ENCODE measurements at regions not wholly inside any gene's neighbourhood (a gene's known extent, or its start where the extent isn't known, plus 50 kb on each side); places are given as distances from the start of the nearest gene placed in this dataset.

DNA sequence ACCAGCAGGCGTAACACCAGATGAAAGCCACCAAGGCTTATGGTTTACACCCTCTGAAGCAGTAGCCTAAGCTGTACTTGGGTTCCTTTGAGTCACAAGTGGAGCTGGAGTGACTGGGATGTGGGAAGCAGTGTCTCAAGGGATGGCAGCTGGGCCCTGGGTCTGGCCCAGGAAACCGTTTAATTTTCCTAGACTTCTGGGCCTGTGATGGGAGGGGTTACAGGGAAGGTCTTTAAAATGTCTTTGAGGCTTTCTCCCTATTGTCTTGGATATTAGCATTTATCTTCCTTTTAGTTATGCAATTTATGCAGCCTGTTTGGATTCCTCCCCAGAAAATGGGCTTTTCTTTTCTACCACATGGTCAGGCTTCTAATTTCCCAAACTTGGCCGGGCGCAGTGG is 568.2 kb downstream of the ANKRD7 start:
- intact Hi-C loops (cut with DNase I; ENCODE audit: low total_unique reads) (no loop called here), in situ Hi-C loops (cut with MboI; ENCODE audit: low sequenced_read_pairs in 4 of 4) (no loop called here)
- ATAC-seq: no peak
- TF ChIP-seq, protein P1, sequence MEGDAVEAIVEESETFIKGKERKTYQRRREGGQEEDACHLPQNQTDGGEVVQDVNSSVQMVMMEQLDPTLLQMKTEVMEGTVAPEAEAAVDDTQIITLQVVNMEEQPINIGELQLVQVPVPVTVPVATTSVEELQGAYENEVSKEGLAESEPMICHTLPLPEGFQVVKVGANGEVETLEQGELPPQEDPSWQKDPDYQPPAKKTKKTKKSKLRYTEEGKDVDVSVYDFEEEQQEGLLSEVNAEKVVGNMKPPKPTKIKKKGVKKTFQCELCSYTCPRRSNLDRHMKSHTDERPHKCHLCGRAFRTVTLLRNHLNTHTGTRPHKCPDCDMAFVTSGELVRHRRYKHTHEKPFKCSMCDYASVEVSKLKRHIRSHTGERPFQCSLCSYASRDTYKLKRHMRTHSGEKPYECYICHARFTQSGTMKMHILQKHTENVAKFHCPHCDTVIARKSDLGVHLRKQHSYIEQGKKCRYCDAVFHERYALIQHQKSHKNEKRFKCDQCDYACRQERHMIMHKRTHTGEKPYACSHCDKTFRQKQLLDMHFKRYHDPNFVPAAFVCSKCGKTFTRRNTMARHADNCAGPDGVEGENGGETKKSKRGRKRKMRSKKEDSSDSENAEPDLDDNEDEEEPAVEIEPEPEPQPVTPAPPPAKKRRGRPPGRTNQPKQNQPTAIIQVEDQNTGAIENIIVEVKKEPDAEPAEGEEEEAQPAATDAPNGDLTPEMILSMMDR (IDR thresholded peaks at IDR 0.05 in 4 of 5, conservative IDR thresholded peaks at IDR 0.05 in 1 of 5): no peak
- DNase-seq: no peak
- Histone ChIP-seq H3K36me3 (no peaks in the 10 kb centered on the region), H3K27ac (no peak overlapping the region), H3K9me3 (no peaks in the 10 kb centered on the region), H3K4me1 (no peaks in the 10 kb centered on the region), H3K4me3 (no peak overlapping the region), H3K27me3 (no peaks in the 10 kb centered on the region)

GRCh38 chr7:118793582-118793981 is 569.1 kb downstream of the ANKRD7 start:
- Histone ChIP-seq H3K9me3 (no peaks in the 10 kb centered on the region), H3K27ac (no peak overlapping the region), H3K27me3 (no peaks in the 10 kb centered on the region), H3K4me1 (no peaks in the 10 kb centered on the region), H3K36me3 (no peaks in the 10 kb centered on the region), H3K4me3 (no peak overlapping the region)
- no peak for DNase-seq
- in situ Hi-C loops (cut with MboI; ENCODE audit: low sequenced_read_pairs in 4 of 4): no loop called here
- TF ChIP-seq, protein P1 (IDR thresholded peaks at IDR 0.05 in 4 of 5, conservative IDR thresholded peaks at IDR 0.05 in 1 of 5): no peak
- ATAC-seq: no peak
- intact Hi-C loops (cut with DNase I; ENCODE audit: low total_unique reads): no loop called here

DNA sequence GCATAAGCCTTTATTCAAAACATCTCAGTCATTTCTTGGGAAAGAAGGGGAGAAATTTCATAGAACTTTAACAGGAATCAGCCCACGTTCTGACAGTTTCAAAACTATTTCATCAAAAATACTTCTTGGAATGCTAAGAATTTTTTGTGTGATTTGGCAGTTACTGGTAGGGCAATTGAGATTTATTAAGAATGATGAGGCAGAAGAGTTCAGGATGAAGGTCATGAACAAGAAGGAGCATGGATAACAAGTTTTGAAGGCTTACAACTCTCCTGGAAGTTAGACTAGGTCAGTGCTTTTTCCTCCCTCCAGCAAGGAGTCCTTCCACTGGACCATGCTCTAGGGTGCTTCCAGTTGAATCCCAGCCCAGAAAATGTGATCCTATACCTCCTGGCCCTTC is 569.9 kb downstream of the ANKRD7 start:
- TF ChIP-seq, protein P1 (IDR thresholded peaks at IDR 0.05 in 4 of 5, conservative IDR thresholded peaks at IDR 0.05 in 1 of 5): no peak
- TF ChIP-seq POLR2A (IDR thresholded peaks at IDR 0.05): no peak
- no peaks in the 10 kb centered on the region for H3K27me3 ChIP-seq
- no peaks in the 10 kb centered on the region for H3K9me3 ChIP-seq
- intact Hi-C loops (cut with DNase I; ENCODE audit: low total_unique reads): no loop called here
- no peak overlapping the region for H3K4me3 ChIP-seq
- H3K4me1 ChIP-seq: no peaks in the 10 kb centered on the region
- in situ Hi-C loops (cut with MboI; ENCODE audit: low sequenced_read_pairs in 4 of 4): no loop called here
- no peaks in the 10 kb centered on the region for H3K36me3 ChIP-seq
- no peak overlapping the region for H3K27ac ChIP-seq
- DNase-seq (no peak), ATAC-seq (no peak)

DNA sequence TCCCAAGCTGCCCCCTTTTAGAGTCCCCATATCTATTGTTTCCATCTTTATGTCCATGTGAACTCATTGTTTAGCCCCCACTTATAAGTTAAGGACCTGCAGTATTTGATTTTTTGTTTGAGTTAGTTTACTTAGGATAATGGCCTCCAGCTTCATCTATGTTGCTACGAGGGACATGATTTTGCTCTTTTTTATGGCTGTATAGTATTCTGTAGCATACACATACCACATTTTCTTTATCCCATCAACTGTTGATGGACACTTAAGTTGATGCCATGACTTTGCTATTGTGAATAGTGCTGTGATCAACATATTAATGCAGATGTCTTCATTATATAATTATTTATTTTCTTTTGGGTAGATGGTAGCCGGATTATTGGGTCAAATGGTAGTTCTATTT is 576.9 kb downstream of the ANKRD7 start:
- intact Hi-C loops (cut with DNase I; ENCODE audit: low total_unique reads): no loop called here
- ATAC-seq (no peak), DNase-seq (no peak)
- in situ Hi-C loops (cut with MboI; ENCODE audit: low sequenced_read_pairs in 4 of 4): no loop called here
- no peak overlapping the region for H3K4me3 ChIP-seq
- TF ChIP-seq, protein P1 (IDR thresholded peaks at IDR 0.05 in 4 of 5, conservative IDR thresholded peaks at IDR 0.05 in 1 of 5): no peak
- no peak for TF ChIP-seq POLR2A (IDR thresholded peaks at IDR 0.05)
- no peak overlapping the region for H3K27ac ChIP-seq
- no peaks in the 10 kb centered on the region for H3K36me3 ChIP-seq
- H3K9me3 ChIP-seq: no peaks in the 10 kb centered on the region
- H3K27me3 ChIP-seq: no peaks in the 10 kb centered on the region
- H3K4me1 ChIP-seq: no peaks in the 10 kb centered on the region

DNA sequence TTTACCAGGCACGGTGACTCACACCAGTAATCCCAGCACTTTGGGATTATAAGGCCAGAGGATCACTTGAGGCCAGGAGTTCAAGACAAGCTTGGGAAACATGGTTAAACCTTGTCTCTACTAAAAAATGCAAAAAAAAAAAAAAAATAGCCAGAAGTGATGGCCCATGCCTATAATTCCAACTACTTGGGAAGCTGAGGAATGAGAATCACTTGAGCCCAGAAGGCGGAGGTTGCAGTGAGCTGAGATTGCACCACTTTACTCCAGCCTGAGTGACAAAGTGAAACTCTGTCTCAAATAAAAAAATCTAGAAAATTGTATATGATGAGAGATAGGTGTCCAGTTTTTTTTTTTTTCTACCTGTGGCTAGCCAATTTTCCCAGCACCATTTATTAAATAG is 578.2 kb downstream of the ANKRD7 start:
- H3K4me3 ChIP-seq: no peak overlapping the region
- ATAC-seq: no peak
- no peaks in the 10 kb centered on the region for H3K27me3 ChIP-seq
- intact Hi-C loops (cut with DNase I; ENCODE audit: low total_unique reads): no loop called here
- no peak for DNase-seq
- no peaks in the 10 kb centered on the region for H3K4me1 ChIP-seq
- in situ Hi-C loops (cut with MboI; ENCODE audit: low sequenced_read_pairs in 4 of 4): no loop called here
- no peak overlapping the region for H3K27ac ChIP-seq
- H3K36me3 ChIP-seq: no peaks in the 10 kb centered on the region
- no peak for TF ChIP-seq POLR2A (IDR thresholded peaks at IDR 0.05)
- TF ChIP-seq, protein P1 (IDR thresholded peaks at IDR 0.05 in 4 of 5, conservative IDR thresholded peaks at IDR 0.05 in 1 of 5): no peak
- no peaks in the 10 kb centered on the region for H3K9me3 ChIP-seq

Measured in gastrocnemius medialis (tissue), 4 donors.